ENCODE measurements at regions not wholly inside any gene's neighbourhood (a gene's known extent, or its start where the extent isn't known, plus 50 kb on each side); places are given as distances from the start of the nearest gene placed in this dataset.

DNA sequence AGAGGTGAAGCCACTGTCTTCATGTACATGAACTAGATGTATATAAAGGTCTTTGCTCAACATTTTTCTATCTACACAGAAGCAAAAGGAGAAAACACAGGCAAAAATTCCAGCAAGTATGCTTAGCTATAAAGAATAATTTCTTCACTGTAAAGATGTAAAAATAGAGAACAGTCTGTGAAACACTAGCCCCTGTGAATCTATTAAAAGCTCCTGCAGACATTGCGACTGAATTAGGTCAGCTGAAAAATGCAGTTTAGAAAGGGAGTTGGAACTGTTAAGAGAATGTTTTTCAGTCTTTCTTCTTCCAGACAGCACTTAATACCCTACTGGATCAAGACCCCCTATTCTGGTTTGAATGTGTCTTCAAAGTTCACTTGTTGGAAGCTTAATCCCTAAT lies 291.5 kb downstream of the KBTBD8 start:
- Histone ChIP-seq H2AFZ (ENCODE audit: low read length) (no peak overlapping the region), H3F3A (ENCODE audit: insufficient read depth, low read length) (no peaks in the 10 kb centered on the region), H3K27me3 (ENCODE audit: insufficient read depth, low read length) (no peaks in the 10 kb centered on the region), H3K27ac (ENCODE audit: low read depth, low read length, poor library complexity, severe bottlenecking) (no peak overlapping the region), H3K79me2 (ENCODE audit: insufficient read depth, low read length) (no peaks in the 10 kb centered on the region), H3K36me3 (ENCODE audit: insufficient read depth, low read length) (no peaks in the 10 kb centered on the region), H3K4me1 (ENCODE audit: insufficient read depth, low read length, severe bottlenecking) (no peaks in the 10 kb centered on the region), H4K20me1 (ENCODE audit: insufficient read depth, low read length) (no peaks in the 10 kb centered on the region), H3K4me3 (ENCODE audit: low read depth, low read length, poor library complexity, severe bottlenecking) (no peak overlapping the region), H3K9me3 (ENCODE audit: low read length) (no peaks in the 10 kb centered on the region), H3K9me2 (ENCODE audit: low read depth, low read length) (no peaks in the 10 kb centered on the region), H3K4me2 (ENCODE audit: low read length) (no peak overlapping the region), H3K9ac (ENCODE audit: low read length) (no peak overlapping the region)
- no peak for TF ChIP-seq EZH2 (IDR thresholded peaks at IDR 0.05; ENCODE audit: borderline replicate concordance, low read length)
- TF ChIP-seq, protein P1, sequence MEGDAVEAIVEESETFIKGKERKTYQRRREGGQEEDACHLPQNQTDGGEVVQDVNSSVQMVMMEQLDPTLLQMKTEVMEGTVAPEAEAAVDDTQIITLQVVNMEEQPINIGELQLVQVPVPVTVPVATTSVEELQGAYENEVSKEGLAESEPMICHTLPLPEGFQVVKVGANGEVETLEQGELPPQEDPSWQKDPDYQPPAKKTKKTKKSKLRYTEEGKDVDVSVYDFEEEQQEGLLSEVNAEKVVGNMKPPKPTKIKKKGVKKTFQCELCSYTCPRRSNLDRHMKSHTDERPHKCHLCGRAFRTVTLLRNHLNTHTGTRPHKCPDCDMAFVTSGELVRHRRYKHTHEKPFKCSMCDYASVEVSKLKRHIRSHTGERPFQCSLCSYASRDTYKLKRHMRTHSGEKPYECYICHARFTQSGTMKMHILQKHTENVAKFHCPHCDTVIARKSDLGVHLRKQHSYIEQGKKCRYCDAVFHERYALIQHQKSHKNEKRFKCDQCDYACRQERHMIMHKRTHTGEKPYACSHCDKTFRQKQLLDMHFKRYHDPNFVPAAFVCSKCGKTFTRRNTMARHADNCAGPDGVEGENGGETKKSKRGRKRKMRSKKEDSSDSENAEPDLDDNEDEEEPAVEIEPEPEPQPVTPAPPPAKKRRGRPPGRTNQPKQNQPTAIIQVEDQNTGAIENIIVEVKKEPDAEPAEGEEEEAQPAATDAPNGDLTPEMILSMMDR (IDR thresholded peaks at IDR 0.05; ENCODE audit: low read length): no peak

DNA sequence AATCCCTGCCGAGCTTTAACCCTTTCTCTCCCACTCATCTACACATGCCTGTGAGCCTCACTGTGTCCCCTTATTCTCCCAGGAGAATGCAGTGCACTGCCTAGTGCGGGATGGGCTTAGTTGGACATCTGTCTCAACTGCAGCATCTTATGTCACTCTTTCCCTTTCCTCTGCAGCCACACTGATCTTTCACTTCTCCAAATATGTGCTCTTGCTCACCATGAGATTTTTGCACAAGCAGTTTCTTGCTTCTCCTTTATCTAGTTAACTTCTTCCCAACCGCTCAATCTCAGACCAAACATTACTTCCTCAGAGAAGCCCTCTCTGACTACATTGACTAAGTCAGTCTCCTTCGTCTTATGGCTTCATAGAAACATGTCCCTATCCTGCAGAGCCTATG lies 292.3 kb downstream of the KBTBD8 start:
- Histone ChIP-seq H2AFZ (ENCODE audit: low read length) (no peak overlapping the region), H3K9me3 (ENCODE audit: low read length) (no peaks in the 10 kb centered on the region), H3K36me3 (ENCODE audit: insufficient read depth, low read length) (no peaks in the 10 kb centered on the region), H3K4me1 (ENCODE audit: insufficient read depth, low read length, severe bottlenecking) (no peaks in the 10 kb centered on the region), H3K9me2 (ENCODE audit: low read depth, low read length) (no peaks in the 10 kb centered on the region), H3K27ac (ENCODE audit: low read depth, low read length, poor library complexity, severe bottlenecking) (no peak overlapping the region), H4K20me1 (ENCODE audit: insufficient read depth, low read length) (no peaks in the 10 kb centered on the region), H3K9ac (ENCODE audit: low read length) (no peak overlapping the region), H3K4me3 (ENCODE audit: low read depth, low read length, poor library complexity, severe bottlenecking) (no peak overlapping the region), H3K27me3 (ENCODE audit: insufficient read depth, low read length) (no peaks in the 10 kb centered on the region), H3F3A (ENCODE audit: insufficient read depth, low read length) (no peaks in the 10 kb centered on the region), H3K79me2 (ENCODE audit: insufficient read depth, low read length) (no peaks in the 10 kb centered on the region), H3K4me2 (ENCODE audit: low read length) (no peak overlapping the region)
- no peak for TF ChIP-seq EZH2 (IDR thresholded peaks at IDR 0.05; ENCODE audit: borderline replicate concordance, low read length)
- TF ChIP-seq, protein P1 (IDR thresholded peaks at IDR 0.05; ENCODE audit: low read length): no peak

DNA sequence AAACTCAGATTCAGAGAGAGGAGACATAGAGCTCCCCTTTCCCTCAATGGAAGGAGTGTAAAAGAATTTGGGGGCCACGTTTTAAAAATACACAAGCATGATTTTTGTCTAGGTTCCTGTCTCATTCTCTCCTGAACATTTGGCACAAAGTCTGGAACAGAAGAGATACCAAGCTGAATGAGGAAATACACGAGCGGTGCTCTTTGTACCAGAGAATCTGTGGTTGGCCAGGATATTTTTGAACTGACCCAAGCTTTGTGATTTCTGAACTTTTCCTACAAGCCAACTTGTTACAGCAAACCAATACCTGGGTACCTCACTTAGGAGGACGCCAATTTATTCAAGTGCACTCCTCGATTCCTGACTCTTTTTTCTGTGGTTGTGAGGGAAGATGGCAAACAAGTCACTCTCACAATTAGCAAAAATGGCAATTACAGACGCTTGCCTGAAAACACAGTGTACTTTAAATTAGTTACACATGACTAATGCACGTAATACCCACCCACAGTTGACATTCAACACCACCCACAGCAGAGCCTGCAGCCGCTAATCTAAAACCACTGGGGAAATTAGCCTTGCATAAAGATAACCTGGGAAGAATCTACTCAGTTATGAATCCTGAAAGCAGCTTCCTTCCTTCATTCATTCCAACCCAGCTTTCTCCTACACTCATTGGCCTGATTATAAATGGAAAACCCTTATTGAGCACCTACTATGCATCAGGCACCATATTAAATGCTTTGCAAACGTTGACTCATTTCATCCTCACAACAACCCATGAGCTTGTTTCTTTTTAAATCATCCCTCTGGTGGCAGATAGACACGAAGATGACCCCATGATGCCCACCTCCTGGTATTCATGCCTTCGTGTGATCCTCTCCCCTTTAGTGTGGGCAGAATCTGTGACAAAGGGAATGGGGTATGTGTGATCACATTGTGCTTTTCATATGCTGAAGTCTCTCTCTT lies 293.5 kb downstream of the KBTBD8 start:
- no peaks in the 10 kb centered on the region for H3K27me3 ChIP-seq (ENCODE audit: insufficient read depth, low read length)
- H3K4me3 ChIP-seq (ENCODE audit: low read depth, low read length, poor library complexity, severe bottlenecking): no peak overlapping the region
- H3K27ac ChIP-seq (ENCODE audit: low read depth, low read length, poor library complexity, severe bottlenecking): no peak overlapping the region
- no peaks in the 10 kb centered on the region for H3K36me3 ChIP-seq (ENCODE audit: insufficient read depth, low read length)
- H3K4me1 ChIP-seq (ENCODE audit: insufficient read depth, low read length, severe bottlenecking): no peaks in the 10 kb centered on the region
- TF ChIP-seq, protein P1 (IDR thresholded peaks at IDR 0.05; ENCODE audit: low read length): no peak
- TF ChIP-seq EZH2 (IDR thresholded peaks at IDR 0.05; ENCODE audit: borderline replicate concordance, low read length): no peak
- H3K79me2 ChIP-seq (ENCODE audit: insufficient read depth, low read length): no peaks in the 10 kb centered on the region
- H3K9me3 ChIP-seq (ENCODE audit: low read length): no peaks in the 10 kb centered on the region
- H3K4me2 ChIP-seq (ENCODE audit: low read length): no peak overlapping the region
- H4K20me1 ChIP-seq (ENCODE audit: insufficient read depth, low read length): no peaks in the 10 kb centered on the region
- no peaks in the 10 kb centered on the region for H3F3A ChIP-seq (ENCODE audit: insufficient read depth, low read length)
- no peak overlapping the region for H3K9ac ChIP-seq (ENCODE audit: low read length)
- no peak overlapping the region for H2AFZ ChIP-seq (ENCODE audit: low read length)
- H3K9me2 ChIP-seq (ENCODE audit: low read depth, low read length): no peaks in the 10 kb centered on the region
